GM12864 (cell line): ENCODE measurements at regions not wholly inside any gene's neighbourhood (a gene's known extent, or its start where the extent isn't known, plus 50 kb on each side); places are given as distances from the start of the nearest gene placed in this dataset.

Experiments
- DNase-seq: peaks from one replicate; pipeline ENCODE4 v3.0.0-alpha.2; 2011; ENCODE audit warnings: low read depth
- H3K4me3 ChIP-seq: 2 replicates; pipeline ENCODE4 v1.5.1; 2011; ENCODE audit warnings: mild to moderate bottlenecking, low read depth, low read length, control low read depth
- TF ChIP-seq, protein P1 (sequence below): IDR thresholded peaks from 2 replicates; pipeline ENCODE4 v1.5.1; 2011; ENCODE audit warnings: low read depth, mild to moderate bottlenecking, moderate library complexity, low read length, control low read depth, inconsistent platforms; ENCODE audit errors: missing control alignments

DNA sequence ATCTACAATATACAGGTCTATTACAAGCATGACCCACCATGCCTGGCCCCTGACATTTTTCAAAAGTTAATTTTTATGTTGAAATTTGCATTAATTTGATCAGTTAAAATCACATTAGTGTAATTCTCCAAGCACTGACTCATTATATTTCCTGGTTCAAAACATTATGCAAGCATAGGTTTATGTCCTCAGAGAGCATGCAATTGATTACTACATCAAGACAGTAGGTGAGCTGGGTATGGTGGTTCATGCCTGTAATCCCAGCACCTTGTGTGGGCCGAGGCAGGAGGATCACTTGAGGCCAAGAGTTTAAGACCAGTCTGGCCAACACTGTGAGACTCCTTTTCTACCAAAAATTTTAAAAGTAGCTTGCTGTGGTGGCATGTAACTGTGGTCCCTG is 248.8 kb upstream of the KLHL1 start:
- no peak for DNase-seq
- TF ChIP-seq, protein P1, sequence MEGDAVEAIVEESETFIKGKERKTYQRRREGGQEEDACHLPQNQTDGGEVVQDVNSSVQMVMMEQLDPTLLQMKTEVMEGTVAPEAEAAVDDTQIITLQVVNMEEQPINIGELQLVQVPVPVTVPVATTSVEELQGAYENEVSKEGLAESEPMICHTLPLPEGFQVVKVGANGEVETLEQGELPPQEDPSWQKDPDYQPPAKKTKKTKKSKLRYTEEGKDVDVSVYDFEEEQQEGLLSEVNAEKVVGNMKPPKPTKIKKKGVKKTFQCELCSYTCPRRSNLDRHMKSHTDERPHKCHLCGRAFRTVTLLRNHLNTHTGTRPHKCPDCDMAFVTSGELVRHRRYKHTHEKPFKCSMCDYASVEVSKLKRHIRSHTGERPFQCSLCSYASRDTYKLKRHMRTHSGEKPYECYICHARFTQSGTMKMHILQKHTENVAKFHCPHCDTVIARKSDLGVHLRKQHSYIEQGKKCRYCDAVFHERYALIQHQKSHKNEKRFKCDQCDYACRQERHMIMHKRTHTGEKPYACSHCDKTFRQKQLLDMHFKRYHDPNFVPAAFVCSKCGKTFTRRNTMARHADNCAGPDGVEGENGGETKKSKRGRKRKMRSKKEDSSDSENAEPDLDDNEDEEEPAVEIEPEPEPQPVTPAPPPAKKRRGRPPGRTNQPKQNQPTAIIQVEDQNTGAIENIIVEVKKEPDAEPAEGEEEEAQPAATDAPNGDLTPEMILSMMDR: no peak

DNA sequence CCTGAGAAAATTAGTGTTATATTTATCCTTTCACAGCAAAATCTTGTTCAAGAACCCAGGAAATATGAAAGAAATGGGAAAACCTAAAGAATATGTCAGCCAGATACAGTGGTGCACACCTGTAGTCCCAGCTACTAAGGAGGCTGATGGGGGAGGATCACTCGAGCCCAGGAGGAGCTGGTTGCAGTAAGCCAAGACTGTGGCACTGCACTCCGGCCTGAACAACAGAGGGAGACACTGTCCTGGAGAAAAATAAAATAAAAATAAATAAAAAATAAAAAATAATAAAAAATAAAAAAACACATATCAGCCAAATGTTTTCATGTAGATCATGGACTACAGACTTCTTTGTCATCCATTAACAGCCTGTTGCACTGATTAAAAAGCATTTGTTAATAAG is 244.8 kb upstream of the KLHL1 start:
- TF ChIP-seq, protein P1: no peak
- H3K4me3 ChIP-seq: no peak overlapping the region
- DNase-seq: no peak

More for the DNA sequence above, 248.8 kb upstream of the KLHL1 start:
- no peak overlapping the region for H3K4me3 ChIP-seq

DNA sequence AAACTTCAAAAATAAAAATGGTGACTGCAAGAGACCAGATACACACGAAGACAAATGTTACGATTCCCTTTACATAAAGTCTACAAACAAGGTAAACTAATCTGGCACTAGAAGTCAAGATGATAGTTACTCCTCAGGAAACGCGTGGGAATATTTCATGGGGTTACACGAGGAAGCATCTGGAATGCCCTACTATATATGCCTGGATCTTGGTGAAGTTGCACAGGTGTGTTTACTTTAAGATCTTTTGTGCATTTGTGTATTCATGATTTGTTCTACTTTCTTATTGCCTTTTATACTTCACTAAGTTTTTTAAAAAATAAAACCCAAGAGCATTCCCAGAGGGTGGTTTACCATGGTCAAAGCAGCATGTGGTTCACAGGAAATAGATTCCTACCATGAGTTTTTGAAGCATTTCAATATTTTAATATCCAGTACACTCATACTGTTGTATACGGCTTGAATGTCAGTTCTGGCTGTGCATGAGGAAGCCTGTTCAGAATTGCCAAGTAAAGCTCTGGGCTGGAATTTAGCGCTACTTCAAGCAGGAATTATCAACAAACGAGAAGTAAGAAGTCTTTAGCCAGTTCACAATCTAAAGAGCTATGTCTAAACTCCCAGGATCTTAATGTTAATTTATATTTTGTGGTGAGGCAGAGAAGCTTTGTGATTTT is 239.8 kb upstream of the KLHL1 start:
- H3K4me3 ChIP-seq: no peak overlapping the region
- TF ChIP-seq, protein P1: no peak

DNA sequence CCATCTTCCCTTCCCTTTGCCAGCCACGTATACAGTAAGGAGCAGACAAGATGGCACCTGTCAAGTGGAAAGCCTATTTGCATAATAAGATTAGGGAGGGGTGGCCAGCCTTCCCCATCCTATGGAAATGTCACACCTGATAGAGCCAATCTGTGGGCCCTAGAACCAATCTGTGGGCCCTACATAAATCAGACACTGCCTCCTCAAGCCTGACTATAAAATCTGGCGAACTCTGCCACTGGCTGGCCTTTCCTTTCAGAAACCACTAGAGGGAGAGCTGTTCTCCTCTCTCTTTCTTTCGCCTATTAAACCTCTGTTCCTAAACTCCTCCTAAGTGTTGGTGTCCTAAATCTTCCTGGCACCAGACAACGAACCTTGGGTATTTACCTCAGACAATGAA is 231.5 kb upstream of the KLHL1 start:
- TF ChIP-seq, protein P1: peak; percentile 47
- no peak overlapping the region for H3K4me3 ChIP-seq
- no peak for DNase-seq

More for the DNA sequence above, 239.8 kb upstream of the KLHL1 start:
- DNase-seq: no peak

DNA sequence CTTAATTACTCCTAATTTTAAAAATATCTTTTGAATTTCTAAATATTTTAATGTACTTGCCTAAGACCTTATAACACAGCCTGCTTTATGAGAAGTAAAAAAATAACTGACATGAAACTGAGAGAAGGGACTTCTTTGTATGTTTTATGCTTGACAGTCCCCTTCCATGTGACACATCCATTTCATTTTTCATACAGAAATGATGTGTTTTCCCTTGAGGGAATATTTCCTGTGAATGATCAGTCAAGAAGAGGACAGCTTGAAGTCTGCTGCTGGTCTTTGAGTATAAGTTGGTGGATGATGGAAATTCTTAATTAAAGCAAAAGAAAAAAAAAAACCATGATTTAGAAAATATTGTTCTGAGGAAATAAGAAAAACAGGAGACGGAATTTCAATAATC is 230.4 kb upstream of the KLHL1 start:
- TF ChIP-seq, protein P1: no peak
- DNase-seq: no peak
- no peak overlapping the region for H3K4me3 ChIP-seq

DNA sequence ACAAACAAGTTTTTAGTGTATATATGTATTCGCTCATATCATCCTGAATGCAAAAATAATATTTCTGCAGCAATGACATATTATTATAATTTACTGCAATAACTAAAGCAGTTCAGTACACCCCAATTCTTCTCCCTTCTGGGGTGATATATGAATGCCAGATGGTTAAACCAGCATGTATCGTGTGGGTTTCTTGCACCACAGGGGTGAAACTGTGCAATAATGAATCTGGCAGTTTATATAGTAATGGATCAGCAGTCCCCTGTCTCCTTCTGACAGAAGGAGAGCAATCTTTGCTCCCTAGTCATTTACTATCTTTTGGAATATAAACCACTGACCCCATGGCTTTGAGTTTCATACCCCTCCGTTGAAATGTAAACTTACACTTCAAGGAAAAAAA is 228.6 kb upstream of the KLHL1 start:
- H3K4me3 ChIP-seq: no peak overlapping the region
- DNase-seq: no peak
- TF ChIP-seq, protein P1: no peak

DNA sequence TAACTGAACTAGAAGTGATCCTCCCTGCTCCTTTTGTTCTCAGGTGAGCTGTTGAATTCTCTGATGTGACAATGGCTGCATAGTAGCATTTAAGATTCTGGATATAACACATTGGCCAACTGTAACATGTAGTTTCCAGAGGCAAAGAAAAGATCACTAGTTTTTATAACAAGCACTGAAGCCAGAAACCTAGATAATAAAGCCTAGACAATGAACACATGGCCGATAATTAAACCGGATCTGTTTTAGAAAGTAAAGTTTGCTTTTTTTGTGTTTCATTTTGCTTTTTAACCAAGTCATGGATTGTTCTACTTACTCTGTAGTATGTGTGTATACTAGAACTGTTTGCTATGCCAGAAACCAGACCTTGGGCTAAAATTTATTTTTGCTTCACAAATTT is 225.5 kb upstream of the KLHL1 start:
- H3K4me3 ChIP-seq: no peak overlapping the region
- DNase-seq: no peak
- TF ChIP-seq, protein P1: no peak
